SK-N-SH (cell line): ENCODE measurements at regions not wholly inside any gene's neighbourhood (a gene's known extent, or its start where the extent isn't known, plus 50 kb on each side); places are given as distances from the start of the nearest gene placed in this dataset.

Experiments
- CTCF ChIP-seq: fragments of 200-600 bp; sonication (generic); IDR thresholded peaks from 2 replicates; pipeline ENCODE4 v1.6.1; 2017; ENCODE audit warnings: antibody characterized with exemption, mild to moderate bottlenecking, moderate library complexity
- GABPA ChIP-seq: IDR thresholded peaks from 2 replicates; pipeline ENCODE4 v1.4.0; 2012; ENCODE audit warnings: low read depth, mild to moderate bottlenecking
- MXI1 ChIP-seq: IDR thresholded peaks from 2 replicates; pipeline ENCODE4 v1.6.1; 2012; ENCODE audit warnings: mild to moderate bottlenecking, low read depth, low read length, improper control_type of control experiment
- NFIC ChIP-seq: IDR thresholded peaks from 2 replicates; pipeline ENCODE4 v1.4.0; 2012; ENCODE audit warnings: borderline replicate concordance
- RFX5 ChIP-seq: IDR thresholded peaks from 2 replicates; pipeline ENCODE4 v1.6.1; 2012; ENCODE audit warnings: mild to moderate bottlenecking, improper control_type of control experiment, low read length
- TAF1 ChIP-seq: IDR thresholded peaks from 2 replicates; pipeline ENCODE4 v1.6.1; 2012; ENCODE audit warnings: low read depth, mild to moderate bottlenecking, low read length, moderate library complexity, borderline replicate concordance
- TEAD4 ChIP-seq: IDR thresholded peaks from 2 replicates; pipeline ENCODE4 v1.4.0; 2012; ENCODE audit warnings: mild to moderate bottlenecking, borderline replicate concordance; ENCODE audit not compliant: insufficient read depth
- TF ChIP-seq, protein P1 (sequence below): IDR thresholded peaks from 2 replicates; pipeline ENCODE4 v1.4.0; 2012; ENCODE audit warnings: low read depth
- TF ChIP-seq, protein P2 (sequence below): fragments of 150-350 bp; IDR thresholded peaks from 2 replicates; pipeline ENCODE4 v1.6.1; 2017; ENCODE audit warnings: antibody characterized with exemption, low read length, low read depth, borderline replicate concordance

DNA sequence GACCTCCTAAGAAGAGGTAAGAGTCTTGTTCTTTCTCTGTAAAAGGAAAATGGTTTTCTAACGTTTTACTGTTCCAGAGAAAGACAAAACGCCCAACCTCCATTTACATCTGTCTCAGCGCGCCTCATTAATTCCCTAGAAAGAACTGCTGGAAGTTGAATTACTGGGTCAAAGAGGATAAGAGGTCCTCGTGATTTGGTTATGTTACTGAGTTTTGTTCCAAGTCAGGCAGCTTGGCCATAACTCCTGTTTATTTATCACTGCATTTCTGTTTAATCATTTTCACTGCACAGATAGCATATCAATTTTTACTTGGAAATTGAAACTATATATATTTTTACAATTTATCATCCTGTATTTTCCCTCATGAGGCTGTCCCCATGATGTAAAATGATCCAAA lies 112.9 kb upstream of the PEG3 start:
- no peak for TF ChIP-seq CTCF
- TF ChIP-seq, protein P1, sequence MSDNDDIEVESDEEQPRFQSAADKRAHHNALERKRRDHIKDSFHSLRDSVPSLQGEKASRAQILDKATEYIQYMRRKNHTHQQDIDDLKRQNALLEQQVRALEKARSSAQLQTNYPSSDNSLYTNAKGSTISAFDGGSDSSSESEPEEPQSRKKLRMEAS, result no peak
- TF ChIP-seq GABPA, result no peak
- TF ChIP-seq NFIC, result no peak
- no peak for TF ChIP-seq TAF1
- TF ChIP-seq, protein P2, sequence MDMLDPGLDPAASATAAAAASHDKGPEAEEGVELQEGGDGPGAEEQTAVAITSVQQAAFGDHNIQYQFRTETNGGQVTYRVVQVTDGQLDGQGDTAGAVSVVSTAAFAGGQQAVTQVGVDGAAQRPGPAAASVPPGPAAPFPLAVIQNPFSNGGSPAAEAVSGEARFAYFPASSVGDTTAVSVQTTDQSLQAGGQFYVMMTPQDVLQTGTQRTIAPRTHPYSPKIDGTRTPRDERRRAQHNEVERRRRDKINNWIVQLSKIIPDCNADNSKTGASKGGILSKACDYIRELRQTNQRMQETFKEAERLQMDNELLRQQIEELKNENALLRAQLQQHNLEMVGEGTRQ, result no peak
- TF ChIP-seq RFX5, result no peak
- TF ChIP-seq TEAD4, result no peak
- no peak for TF ChIP-seq MXI1
